NCI-H82 treated with DMSO at 0.1 percent for 48 hours (cell line): ENCODE measurements at regions not wholly inside any gene's neighbourhood (a gene's known extent, or its start where the extent isn't known, plus 50 kb on each side); places are given as distances from the start of the nearest gene placed in this dataset.
"Not testable (repeated sequence)": the region's sequence is repeated elsewhere in the genome, so short reads cannot be mapped to it uniquely, and the experiment has no call there.

Source experiments
- DNase-seq: peaks from one replicate; lab custom pipeline; 2025; ENCODE audit not compliant: unreplicated experiment; lab: John Stamatoyannopoulos, UW

DNA sequence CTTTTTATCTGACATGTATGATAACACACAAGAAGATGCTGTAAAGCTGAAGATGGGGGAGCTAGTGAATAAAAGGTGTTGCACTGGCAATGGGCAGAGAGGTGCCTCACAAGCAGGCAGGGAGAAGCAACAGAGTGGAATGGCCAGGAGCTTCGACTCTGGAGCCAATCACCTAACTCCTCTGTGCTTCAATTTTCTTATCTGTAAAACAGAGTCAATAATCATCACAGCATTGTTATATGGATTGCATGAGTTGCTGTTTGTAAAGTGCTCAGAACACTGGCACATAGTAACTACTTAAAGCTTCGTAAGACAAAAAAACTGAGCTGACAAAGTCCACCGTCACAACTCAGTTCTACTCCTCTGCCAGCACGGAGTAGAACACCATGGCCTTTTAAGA, 254.2 kb upstream of the POM121L12 start:
- DNase-seq, result no peak

DNA sequence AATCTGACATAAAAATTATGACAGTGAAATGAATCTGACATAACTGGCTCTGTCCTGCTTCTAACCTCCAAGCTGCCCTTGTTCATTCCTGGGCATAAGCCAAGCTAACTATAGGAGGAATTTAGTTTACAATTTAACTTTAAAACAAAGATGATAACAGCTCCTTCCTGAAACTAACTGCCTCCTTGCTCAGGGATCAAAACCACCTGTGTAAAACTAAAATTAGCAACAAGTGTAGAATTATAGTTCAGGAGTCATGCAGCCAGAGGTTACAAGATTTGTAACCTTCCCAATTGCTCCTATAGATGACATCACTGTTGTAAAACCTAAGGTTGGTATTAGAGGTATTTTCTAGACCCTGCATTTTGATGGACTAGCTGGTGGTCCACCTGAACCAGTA, 256.4 kb upstream of the POM121L12 start:
- no peak for DNase-seq

DNA sequence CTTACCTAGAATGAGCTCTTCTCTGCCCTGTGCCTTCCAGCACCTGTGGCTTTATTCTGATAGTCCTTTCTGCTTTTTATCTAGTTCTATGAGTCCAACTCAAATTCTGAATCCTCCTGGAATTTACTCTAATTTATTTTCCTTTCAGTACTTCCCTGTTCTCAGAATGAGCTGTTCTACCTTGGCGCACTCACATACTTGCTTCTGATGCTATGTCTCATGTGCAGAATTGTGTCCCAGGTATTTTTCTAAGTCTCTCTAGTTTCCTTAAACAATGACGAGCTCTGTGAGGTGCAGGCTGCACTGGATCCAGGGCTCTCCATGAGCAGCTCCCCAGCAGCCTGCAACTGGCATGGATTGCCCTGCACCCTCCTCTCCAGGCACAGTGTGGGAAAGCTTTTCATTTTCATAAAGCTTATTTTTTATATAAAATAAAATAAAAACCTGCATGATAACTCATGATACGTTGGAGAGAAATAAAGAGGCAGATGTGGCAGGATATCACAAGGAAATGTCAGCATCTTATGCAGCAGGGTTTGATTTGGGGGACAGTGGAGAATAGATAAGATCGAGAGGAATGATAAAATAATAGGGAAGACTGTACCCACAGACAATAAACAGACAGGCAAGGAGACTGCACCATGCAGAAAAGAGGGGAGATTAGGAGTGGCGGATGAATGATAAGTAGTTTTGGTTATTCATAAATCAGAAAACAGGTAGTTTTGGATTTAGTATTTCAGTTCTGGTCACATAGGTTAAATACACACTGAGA, 258.2 kb upstream of the POM121L12 start:
- DNase-seq, result no peak

DNA sequence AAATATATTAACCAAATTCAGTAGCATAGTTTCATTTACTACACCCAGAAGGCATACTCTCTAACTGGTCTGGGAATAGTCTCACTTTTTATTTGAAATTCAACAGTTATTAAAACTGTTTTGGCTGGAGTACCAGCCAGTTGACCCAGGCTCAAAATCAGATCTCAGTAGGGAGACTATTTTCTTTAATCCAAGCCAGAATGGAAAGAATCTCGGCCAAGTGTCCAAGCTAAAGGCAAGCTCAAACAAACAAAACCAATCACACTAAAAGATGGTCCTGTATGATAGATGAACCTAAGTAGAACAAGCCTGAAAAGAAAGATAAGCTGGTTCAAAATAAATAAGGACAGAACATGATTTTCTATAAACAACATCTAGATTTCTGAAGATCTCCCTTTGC, 259.6 kb upstream of the POM121L12 start:
- no peak for DNase-seq

DNA sequence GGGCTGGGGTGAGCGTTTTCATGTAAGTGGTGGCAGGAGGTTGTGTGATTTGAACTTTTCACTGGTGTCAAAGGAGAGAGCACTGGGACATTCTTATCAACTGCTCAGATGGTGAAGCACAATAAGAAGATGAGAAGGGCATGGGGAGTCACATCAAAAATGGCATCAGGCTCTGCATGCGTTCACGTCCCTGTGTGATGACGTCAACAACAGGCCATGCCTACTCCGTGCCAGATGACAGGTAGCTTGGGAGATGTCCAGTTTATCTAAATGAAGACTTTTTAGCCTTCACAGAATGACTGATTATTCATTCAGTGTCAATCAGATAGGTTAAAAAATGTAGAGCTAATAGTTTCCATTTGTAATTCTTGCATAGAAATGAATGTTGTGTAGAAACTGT, 264.3 kb upstream of the POM121L12 start:
- DNase-seq, result no peak

DNA sequence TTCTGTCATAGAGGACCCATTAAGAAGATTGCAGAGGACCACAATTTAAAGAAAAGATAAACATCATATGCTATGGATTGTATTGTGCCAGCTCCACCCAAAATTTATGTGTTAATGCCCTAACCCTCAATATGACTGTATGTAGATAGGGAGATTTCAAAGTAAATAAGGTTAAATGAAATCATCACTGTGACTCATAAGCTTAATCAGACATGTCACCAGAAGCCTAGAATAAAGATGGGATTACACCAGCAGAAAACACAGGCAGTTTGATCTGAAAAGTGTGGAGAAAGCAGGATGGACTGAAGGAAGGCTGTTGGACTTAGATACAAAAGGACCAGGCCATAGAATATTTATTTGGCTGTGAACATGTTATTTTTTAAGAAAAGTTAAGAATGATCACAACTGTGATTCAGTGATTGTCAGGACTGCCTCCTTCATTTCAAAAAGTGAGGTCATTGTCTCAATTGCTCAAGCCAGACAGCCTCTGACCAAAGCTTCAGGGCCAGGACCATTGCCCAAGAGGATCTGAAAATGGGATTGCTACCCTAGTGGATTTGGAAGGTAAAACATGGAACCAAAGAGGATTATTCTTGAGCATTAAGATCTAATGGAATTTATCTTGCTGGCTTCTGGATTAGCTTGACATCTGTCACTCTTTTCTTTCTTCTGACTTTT, 270.8 kb upstream of the POM121L12 start:
- peak; percentile 98 for DNase-seq

DNA sequence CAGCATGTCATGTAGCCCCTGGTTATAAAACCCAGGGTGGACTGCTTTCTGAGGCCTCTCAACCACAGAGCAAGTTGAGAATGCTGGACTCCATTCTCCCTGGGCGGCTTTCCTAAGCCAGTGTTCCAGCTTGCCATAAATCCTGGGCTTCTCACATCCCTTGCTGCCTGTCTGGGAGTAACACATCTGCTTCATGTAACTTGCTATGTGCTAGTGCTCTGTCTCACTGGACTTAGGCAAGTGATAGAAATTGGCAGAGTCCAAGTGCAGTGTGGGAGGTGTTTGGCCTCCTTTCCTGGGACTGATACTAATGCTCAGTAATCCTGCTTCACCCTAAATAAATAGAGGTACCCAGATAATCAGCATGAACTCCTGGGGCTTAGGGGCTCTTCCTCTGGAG, 277.1 kb upstream of the POM121L12 start:
- DNase-seq, result peak; percentile 5

DNA sequence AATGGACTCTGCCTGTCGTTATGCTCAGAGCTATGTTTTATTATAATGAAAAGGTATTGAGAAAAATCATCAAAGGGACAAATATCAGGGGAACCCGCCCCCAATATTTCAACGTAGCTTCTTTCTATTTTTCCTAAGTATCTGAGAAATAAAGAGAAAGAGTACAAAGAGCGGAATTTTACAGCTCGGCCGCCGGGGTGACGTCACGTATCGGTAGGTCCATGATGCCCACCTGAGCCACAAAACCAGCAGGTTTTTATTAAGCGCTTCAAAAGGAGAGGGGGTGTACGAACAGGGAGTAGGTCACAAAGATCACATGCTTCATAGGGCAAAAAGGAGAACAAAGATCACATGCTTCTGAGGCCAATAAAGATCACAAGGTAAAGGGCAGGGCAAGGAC, 281.6 kb upstream of the POM121L12 start:
- no peak for DNase-seq

DNA sequence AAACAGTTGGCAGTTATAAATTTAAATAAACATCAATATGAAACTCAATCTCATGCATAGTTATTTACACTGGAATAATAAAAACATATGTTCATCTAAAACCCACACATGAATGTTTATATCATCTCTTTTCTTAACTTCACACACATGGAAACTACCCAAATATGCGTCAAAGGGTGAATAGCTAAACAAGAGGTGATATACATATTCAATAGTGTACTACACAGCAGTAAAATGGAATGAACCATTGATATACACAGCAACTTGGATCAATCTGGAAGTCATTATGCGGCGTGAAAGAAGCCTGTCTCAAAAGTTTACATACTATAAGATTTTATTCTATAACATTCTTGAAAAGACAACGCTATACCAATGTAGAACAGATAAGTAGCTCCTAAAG, 282.5 kb upstream of the POM121L12 start:
- DNase-seq, result no peak

DNA sequence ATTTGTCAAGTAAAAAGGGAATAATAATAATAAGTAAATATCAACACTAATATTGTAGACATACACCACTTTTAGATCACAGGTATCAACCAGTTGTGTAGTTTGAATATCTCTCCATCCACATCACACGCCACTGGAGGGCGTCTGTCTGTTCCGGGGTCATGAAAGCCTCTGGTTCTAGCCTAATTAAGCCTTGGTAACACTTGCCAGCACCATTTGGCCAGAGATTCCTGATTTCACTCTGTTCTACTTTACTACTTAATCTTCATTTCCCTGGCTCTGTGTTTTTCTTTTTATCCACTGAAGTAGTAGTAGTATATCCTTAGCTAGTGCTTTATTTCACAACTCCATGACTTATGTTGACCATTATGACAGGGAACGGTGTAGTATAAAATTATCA, 285.6 kb upstream of the POM121L12 start:
- no peak for DNase-seq

DNA sequence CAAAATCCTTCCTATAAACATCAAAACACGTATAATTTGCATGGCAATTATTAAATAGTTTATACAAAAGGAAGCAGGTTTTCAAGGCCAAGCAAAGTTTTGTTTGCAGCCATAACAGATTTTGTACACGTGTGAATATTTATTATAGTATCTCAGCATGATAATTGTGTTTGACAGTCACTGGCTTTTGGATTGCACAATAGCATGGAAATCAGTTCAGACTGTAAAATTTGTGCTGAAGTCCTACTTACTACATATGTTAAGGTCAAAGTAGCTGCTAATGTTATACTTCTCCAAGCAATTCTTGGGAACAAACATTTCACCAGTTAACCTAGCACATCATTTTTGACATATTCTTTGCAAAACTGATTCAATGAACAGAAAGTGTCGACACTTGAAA, 287.6 kb upstream of the POM121L12 start:
- no peak for DNase-seq

DNA sequence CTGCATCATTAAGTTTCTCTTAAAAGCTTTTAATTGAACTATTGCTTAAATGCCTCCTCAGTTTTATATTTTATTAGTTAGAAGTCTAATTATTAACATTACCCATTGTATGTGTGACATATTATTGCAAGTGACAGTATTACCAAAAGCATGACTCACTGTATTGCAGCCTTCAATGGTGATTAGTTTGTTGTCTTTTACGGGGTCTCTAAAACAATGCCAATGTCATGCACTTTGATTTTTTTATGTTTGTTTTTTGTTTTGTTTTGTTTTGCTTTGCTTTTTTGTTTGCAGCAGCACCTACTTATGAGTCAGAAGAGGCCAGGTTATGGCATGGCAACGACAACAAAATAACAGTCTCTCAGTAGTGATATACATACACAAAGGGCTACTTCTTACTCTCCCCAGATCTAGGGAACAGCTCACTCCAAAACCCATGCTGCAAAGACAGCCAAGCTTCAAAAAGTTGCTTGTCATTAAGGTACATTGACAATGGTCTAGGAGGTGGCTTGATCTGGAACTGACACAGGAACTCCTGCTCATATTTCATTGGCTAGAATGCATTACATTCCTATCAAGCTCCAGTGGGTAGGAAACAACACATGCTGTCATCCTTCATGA, 293.7 kb upstream of the POM121L12 start:
- no peak for DNase-seq

DNA sequence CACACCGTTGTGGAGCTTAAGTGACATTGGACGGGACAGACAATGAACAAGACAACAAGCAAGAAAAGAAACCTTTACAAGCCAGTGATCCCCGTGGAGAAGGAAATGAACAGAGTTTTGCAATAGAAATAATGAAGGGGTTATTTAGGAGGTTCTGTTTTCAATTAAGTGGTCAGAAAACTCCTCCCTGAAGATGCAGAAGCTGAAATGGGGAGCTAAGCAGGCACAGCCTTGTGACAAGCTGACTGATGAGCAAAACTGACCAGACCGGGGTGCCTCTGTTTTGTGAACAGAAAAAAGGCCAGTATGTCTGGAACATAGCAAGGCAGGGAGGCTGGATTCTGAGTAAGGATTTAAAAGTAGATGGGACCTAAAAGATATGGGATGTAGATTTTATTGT, 299.8 kb upstream of the POM121L12 start:
- DNase-seq, result no peak

DNA sequence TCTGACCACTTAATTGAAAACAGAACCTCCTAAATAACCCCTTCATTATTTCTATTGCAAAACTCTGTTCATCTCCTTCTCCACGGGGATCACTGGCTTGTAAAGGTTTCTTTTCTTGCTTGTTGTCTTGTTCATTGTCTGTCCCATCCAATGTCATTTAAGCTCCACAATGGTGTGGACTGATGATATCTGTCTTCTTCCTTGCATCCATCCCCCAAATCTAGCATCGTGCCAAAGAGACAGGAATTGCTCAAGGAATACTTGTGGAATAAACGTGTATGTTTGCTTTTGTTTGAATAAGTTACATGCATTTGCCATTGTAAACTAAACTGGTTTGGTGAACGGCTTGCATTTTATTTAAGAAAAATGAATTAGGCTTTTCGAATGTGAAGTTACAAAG, 306.8 kb upstream of the POM121L12 start:
- not testable (repeated sequence) for DNase-seq

DNA sequence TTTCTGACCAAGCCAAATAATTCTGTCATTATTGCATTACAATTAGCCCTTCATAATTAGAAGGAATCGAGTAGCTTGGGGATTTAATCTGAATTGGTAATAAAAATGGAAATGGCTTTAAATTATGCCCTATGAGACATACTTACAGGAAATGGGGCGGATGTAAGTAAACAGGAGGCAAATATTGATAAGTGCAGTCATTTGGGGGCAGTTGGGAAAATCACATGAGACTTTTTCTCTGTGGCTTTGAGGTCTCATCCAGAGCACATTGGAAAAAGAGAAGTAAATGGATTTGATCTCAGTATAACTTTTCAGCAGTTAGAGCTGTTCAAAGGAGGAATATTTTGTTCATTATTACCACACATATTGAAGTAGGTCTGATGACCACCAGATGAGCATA, 307.8 kb upstream of the POM121L12 start:
- DNase-seq, result no peak

DNA sequence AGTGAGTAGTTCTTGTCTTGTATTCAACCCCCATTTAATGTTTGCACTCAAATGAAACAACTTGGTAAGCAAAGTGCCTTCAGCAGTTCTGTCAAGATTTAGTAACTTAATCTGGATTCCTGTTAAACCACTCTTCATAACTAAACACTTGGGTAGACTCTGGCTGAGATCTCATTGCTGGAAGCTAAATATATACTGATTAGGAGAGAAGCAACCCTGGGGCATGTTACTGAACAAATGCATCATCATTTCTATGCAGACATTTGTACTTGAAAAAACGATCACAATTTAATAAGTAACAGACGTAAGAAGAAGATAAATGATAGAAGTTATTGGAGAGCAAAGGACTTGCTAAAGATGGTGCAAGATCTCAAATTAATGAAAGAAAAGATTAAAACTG, 308.4 kb upstream of the POM121L12 start:
- DNase-seq, result no peak

DNA sequence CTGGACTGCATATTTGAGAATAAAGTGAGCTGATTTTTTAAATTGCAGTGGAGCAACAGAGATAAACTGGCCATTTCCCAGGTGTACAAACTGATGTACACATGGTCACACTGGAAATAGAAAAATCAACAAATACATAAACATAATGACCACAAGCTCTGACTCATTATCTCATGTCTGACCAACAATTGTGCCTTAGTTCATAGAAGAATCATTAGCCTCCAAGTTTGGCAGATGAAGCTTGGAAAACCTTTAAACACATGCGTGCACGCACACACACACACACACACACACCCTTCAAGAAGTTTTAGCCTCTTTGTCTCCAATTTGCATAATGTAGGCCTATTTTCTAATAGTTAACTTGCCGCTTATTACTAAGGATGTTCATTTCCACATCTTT, 308.9 kb upstream of the POM121L12 start:
- DNase-seq, result no peak

DNA sequence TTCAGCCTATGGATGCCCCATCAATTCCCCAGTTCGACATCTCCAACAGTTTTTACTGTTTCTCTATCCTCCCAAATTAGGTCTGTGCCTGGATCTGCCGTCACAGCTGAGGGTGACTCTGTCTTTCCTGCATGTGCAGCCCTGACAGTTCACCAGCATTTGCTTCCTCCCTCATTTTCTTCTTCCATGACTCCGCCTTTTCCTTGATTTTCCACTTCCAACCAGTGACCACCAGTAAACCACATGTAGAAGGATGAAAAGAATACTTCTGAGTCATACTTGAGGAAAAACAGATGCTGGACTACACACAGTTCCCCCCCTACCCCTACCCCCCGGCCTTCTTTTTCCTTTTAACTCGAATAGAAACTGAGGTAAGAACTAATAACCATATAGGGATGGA, 311.8 kb upstream of the POM121L12 start:
- DNase-seq, result no peak

DNA sequence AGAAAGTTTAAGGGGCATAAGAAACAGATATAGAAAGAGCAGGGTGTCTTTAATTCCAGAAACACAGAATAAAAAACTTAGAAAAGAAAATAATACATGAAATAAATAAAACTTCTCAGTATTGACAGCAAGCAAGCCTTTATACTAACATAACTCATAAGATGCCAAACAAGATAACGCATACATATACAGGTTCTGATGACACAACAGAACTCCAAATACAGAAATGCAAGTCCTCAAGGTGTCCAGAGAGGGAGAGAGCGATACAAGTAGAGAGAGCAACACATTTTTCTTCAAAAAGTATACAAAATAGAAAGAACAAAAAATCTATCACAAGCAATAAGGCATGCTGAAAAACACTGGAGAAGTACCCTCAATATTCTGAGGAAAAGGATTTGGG, 314.6 kb upstream of the POM121L12 start:
- DNase-seq, result no peak

DNA sequence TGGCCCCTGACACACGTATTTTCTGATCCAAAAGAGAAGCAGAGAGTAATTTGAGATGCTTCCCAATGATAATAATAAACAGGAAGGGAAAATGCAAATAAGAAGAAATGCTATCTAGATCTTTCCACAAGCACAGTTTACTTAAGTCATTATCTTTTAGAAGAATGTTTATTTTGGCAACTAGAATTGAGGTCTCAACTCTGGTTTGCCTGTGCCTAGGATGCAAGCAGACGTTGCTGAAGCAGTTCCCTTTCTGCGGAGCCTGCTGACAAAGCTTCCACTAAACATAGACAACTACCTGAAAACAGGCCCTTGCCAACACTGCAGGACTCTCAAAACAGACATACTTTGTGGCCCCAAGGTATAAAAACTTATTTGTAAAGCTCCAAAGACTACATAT, 315.8 kb upstream of the POM121L12 start:
- DNase-seq, result no peak

DNA sequence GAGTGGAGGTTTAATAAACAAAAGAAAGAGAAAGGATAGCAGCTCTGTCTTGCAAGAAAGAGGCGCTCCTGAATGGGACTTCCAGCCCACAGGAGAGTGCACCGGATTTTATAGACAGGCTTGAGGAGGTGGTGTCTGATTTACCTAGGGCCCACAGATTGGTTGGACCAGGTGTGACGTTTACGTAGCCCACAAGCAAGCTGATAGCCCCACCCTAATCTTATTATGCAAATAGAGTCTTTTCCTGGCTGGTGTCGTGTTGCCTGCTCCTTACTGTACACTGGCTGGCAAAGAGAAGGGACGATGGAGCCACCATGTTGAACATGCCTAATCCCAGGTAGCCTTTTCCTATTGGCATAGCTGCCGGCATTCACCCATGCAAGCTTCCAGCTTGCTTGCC, 319.7 kb upstream of the POM121L12 start:
- DNase-seq, result no peak

DNA sequence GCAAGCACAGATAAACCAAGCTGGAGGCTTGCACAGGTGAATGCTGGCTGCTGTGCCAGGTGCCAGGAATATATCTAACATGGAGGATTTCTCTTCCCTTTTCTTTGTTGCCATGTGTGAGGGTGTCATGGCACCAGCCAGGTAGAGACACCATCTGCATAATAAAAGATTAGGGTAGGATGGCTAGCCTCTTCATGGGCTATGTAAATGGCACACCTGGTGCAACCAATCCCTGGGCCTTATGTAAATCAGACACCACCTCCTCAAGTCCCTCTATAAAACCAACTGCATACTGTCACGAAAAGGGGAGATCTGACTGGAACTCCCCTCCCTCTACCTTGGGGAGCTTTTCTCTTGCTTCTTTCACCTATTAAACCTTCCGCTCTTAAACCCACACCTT, 322.5 kb upstream of the POM121L12 start:
- DNase-seq, result no peak
